Neural progenitor cell (in vitro differentiated cells): ENCODE measurements at regions not wholly inside any gene's neighbourhood (a gene's known extent, or its start where the extent isn't known, plus 50 kb on each side); places are given as distances from the start of the nearest gene placed in this dataset.

Experiments
- DNase-seq: peaks from one replicate; pipeline ENCODE4 v3.0.0-alpha.2; 2016; ENCODE audit warnings: low spot score
- H2AFZ ChIP-seq: fragments of 200-600 bp; sonication (generic); replicated peaks from 2 replicates; pipeline ENCODE4 v1.6.1; 2016; ENCODE audit warnings: antibody characterized with exemption
- H3F3A ChIP-seq: fragments of 200-600 bp; sonication (generic); 2 replicates; pipeline ENCODE4 v1.6.1; 2016; ENCODE audit warnings: antibody characterized with exemption, low read depth
- H3K27ac ChIP-seq: fragments of 200-600 bp; sonication (generic); 2 replicates; pipeline ENCODE4 v1.5.1; 2016; ENCODE audit warnings: mild to moderate bottlenecking
- H3K27me3 ChIP-seq: fragments of 200-600 bp; sonication (generic); 2 replicates; pipeline ENCODE4 v1.6.1; 2016; ENCODE audit warnings: mild to moderate bottlenecking, moderate library complexity
- H3K36me3 ChIP-seq: fragments of 200-600 bp; sonication (generic); 2 replicates; pipeline ENCODE4 v1.5.1; 2016
- H3K4me1 ChIP-seq: fragments of 200-600 bp; sonication (generic); 2 replicates; pipeline ENCODE4 v1.6.1; 2016; ENCODE audit warnings: mixed run types
- H3K4me2 ChIP-seq: fragments of 200-600 bp; sonication (generic); 2 replicates; pipeline ENCODE4 v1.6.1; 2016
- H3K4me3 ChIP-seq: fragments of 200-600 bp; sonication (generic); 2 replicates; pipeline ENCODE4 v1.5.1; 2016
- H3K79me2 ChIP-seq: fragments of 200-600 bp; sonication (generic); 2 replicates; pipeline ENCODE4 v1.6.1; 2016; ENCODE audit warnings: low read depth
- H3K9ac ChIP-seq: fragments of 200-600 bp; sonication (generic); 2 replicates; pipeline ENCODE4 v1.6.1; 2016
- H3K9me3 ChIP-seq: fragments of 200-600 bp; sonication (generic); 2 replicates; pipeline ENCODE4 v1.5.1; 2016; ENCODE audit warnings: low read depth
- H4K20me1 ChIP-seq: fragments of 200-600 bp; sonication (generic); 2 replicates; pipeline ENCODE4 v1.6.1; 2016; ENCODE audit warnings: low read depth
- H3K27ac Mint-ChIP-seq: 3 replicates; pipeline ENCODE4 v1.8.0; 2021; ENCODE audit warnings: mixed read lengths
- H3K27me3 Mint-ChIP-seq: 2 replicates; pipeline ENCODE4 v1.8.0; 2022; ENCODE audit warnings: low read depth, mild to moderate bottlenecking, inconsistent platforms, moderate library complexity, mixed read lengths; ENCODE audit not compliant: insufficient read depth
- H3K36me3 Mint-ChIP-seq: 3 replicates; pipeline ENCODE4 v1.8.0; 2021; ENCODE audit warnings: mixed read lengths
- H3K4me1 Mint-ChIP-seq: 3 replicates; pipeline ENCODE4 v1.8.0; 2021; ENCODE audit warnings: mixed read lengths
- H3K4me3 Mint-ChIP-seq: 3 replicates; pipeline ENCODE4 v1.8.0; 2021; ENCODE audit warnings: mild to moderate bottlenecking, moderate library complexity, mixed read lengths
- H3K9me3 Mint-ChIP-seq: 3 replicates; pipeline ENCODE4 v1.8.0; 2020; ENCODE audit warnings: mixed read lengths
- EZH2 ChIP-seq: fragments of 200-600 bp; sonication (generic); IDR thresholded peaks from 2 replicates; pipeline ENCODE4 v1.6.1; 2017; ENCODE audit warnings: antibody characterized with exemption, mild to moderate bottlenecking, moderate library complexity
- EZH2phosphoT487 ChIP-seq: fragments of 200-600 bp; sonication (generic); IDR thresholded peaks from 2 replicates; pipeline ENCODE4 v1.6.1; 2017; ENCODE audit warnings: antibody characterized with exemption
- TF ChIP-seq, protein P1 (sequence below): fragments of 200-600 bp; sonication (generic); IDR thresholded peaks from 2 replicates; pipeline ENCODE4 v1.5.1; 2017; ENCODE audit warnings: antibody characterized with exemption, mild to moderate bottlenecking

DNA sequence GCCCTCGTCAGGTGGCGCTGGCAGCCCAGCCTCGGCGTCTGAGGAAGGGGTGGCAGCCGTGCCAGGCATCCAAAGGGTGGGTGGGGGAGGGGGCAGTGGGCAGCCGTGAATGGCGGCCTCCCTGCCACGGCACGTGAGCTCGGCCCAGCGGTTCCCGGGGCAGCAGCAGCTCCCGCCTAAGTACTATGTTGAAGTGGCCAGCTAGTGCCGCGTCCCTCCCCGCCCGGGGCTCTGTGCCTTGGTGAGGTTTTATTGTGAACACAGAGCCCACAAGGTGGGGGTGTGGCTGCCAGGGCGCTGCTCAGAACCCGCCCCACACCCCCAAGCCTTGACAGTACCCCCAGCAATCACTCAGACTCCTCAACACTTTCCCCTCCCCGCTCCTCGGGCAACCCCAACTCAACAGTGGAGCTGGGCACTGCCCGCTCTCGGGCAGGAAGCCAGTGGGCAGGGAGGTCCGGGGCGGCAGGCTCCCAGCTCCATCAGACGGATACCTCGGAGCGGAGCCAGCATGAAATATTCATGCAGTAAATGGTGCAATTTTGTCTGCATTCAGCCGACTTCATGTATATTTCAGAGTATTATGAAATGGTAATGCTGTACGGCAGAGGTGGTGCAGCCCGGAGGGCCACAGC lies 80.4 kb downstream of the ENGASE start:
- H3K9me3 Mint-ChIP-seq, result no peaks in the 10 kb centered on the region

DNA sequence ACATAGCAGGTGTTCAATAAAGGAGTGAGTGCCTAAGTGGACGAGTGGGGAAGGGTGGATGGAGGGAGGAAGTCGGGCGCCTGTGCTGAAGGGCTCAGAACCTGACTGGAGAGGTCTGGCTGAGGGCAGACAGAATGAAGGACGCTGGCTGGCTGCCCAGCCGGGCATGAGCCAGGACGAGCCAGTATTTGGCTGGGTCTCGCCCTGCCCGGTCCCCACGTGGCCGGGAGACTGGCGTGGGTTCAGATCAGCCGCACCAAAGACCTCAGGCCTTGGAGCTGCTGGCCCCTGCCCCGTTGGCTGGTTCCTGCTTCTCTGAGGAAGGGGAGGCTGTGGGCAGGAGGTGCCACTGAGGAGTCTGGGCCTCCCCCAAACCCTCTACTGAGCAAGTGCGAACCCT lies 79.8 kb downstream of the ENGASE start:
- Mint-ChIP-seq H3K27ac (no peak overlapping the region), H3K4me1 (peaks cover 16% of the 10 kb centered on the region), H3K9me3 (no peaks in the 10 kb centered on the region), H3K27me3 (peaks cover 11% of the 10 kb centered on the region), H3K4me3 (no peak overlapping the region), H3K36me3 (no peaks in the 10 kb centered on the region)
- Histone ChIP-seq H3K27ac (no peak overlapping the region), H3K9ac (no peak overlapping the region), H3K4me2 (no peak overlapping the region), H3K27me3 (no peaks in the 10 kb centered on the region), H2AFZ (no peak overlapping the region), H3K79me2 (no peaks in the 10 kb centered on the region), H3K4me1 (peaks cover 11% of the 10 kb centered on the region), H3K36me3 (no peaks in the 10 kb centered on the region), H3F3A (no peaks in the 10 kb centered on the region), H4K20me1 (no peaks in the 10 kb centered on the region), H3K4me3 (no peak overlapping the region), H3K9me3 (no peaks in the 10 kb centered on the region)
- no peak for DNase-seq
- TF ChIP-seq EZH2 (no peak), EZH2phosphoT487 (no peak)
- TF ChIP-seq, protein P1, sequence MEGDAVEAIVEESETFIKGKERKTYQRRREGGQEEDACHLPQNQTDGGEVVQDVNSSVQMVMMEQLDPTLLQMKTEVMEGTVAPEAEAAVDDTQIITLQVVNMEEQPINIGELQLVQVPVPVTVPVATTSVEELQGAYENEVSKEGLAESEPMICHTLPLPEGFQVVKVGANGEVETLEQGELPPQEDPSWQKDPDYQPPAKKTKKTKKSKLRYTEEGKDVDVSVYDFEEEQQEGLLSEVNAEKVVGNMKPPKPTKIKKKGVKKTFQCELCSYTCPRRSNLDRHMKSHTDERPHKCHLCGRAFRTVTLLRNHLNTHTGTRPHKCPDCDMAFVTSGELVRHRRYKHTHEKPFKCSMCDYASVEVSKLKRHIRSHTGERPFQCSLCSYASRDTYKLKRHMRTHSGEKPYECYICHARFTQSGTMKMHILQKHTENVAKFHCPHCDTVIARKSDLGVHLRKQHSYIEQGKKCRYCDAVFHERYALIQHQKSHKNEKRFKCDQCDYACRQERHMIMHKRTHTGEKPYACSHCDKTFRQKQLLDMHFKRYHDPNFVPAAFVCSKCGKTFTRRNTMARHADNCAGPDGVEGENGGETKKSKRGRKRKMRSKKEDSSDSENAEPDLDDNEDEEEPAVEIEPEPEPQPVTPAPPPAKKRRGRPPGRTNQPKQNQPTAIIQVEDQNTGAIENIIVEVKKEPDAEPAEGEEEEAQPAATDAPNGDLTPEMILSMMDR, result no peak

More for the DNA sequence above, 80.4 kb downstream of the ENGASE start:
- no peak for DNase-seq
- H3F3A ChIP-seq, result no peaks in the 10 kb centered on the region
- no peaks in the 10 kb centered on the region for H3K36me3 Mint-ChIP-seq
- H2AFZ ChIP-seq, result no peak overlapping the region
- H3K4me2 ChIP-seq, result no peak overlapping the region
- H3K4me1 ChIP-seq, result peaks cover 11% of the 10 kb centered on the region
- H3K4me1 Mint-ChIP-seq, result peaks cover 16% of the 10 kb centered on the region
- no peak for TF ChIP-seq EZH2phosphoT487
- TF ChIP-seq, protein P1, result no peak
- TF ChIP-seq EZH2, result no peak
- H3K9ac ChIP-seq, result no peak overlapping the region
- H3K4me3 ChIP-seq, result no peak overlapping the region
- H4K20me1 ChIP-seq, result no peaks in the 10 kb centered on the region
- no peaks in the 10 kb centered on the region for H3K27me3 ChIP-seq
- no peak overlapping the region for H3K27ac Mint-ChIP-seq
- no peaks in the 10 kb centered on the region for H3K79me2 ChIP-seq
- no peak overlapping the region for H3K27ac ChIP-seq
- H3K9me3 ChIP-seq, result no peaks in the 10 kb centered on the region
- H3K27me3 Mint-ChIP-seq, result peaks cover 11% of the 10 kb centered on the region
- H3K4me3 Mint-ChIP-seq, result no peak overlapping the region
- no peaks in the 10 kb centered on the region for H3K36me3 ChIP-seq

DNA sequence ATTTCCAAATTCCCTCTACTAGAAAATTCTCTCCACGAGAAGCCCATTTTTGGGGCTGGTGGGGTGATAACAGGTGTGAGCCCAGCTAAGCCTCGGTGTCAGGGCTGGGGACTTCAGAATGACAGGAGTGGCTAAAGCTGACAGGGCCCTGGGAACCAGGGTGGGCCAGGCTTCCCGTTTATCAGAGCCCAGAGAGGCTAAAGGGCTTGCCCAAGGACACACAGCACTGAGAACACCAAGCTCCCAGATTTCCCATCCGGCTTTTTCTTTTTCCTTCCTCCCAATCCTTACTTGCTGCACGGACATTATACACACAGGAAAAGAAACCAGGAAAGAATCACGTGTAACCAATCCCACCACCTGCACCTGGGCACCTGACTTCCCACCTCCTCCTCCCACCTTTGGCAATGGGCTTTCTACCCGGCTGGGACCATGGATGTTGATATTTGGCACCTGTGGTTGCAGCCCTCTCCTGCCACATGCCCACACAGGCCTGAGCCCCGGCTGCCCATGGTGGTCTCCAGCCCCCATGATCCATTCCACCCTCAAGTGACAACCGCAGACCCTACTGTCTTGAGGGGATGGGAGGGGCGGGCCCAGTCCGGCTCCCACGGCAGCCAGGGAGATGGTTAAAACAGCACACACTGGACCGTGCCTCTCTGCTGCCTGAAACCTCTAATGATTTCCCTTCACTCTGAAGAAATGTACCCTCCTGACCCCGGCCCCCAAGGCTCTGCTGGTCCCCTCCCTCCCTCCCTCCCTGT lies 78.9 kb downstream of the ENGASE start:
- Histone ChIP-seq H2AFZ (no peak overlapping the region), H3F3A (no peaks in the 10 kb centered on the region), H3K36me3 (no peaks in the 10 kb centered on the region), H3K79me2 (no peaks in the 10 kb centered on the region), H3K9me3 (no peaks in the 10 kb centered on the region), H3K27ac (no peak overlapping the region), H3K4me3 (no peak overlapping the region), H3K9ac (no peak overlapping the region), H3K4me2 (no peak overlapping the region), H3K4me1 (peaks cover 11% of the 10 kb centered on the region), H4K20me1 (no peaks in the 10 kb centered on the region), H3K27me3 (no peaks in the 10 kb centered on the region)
- Mint-ChIP-seq H3K36me3 (no peaks in the 10 kb centered on the region), H3K4me3 (no peak overlapping the region), H3K27me3 (peaks cover 11% of the 10 kb centered on the region), H3K9me3 (no peaks in the 10 kb centered on the region), H3K27ac (peak overlapping the region; percentile 53), H3K4me1 (peaks cover 16% of the 10 kb centered on the region)
- TF ChIP-seq EZH2 (no peak), EZH2phosphoT487 (no peak)
- TF ChIP-seq, protein P1, result no peak
- DNase-seq, result no peak
